ENCODE measurements at regions not wholly inside any gene's neighbourhood (a gene's known extent, or its start where the extent isn't known, plus 50 kb on each side); places are given as distances from the start of the nearest gene placed in this dataset.
A peak's percentile ranks its signal among the peaks of the same experiment; 100 is the strongest.

DNA sequence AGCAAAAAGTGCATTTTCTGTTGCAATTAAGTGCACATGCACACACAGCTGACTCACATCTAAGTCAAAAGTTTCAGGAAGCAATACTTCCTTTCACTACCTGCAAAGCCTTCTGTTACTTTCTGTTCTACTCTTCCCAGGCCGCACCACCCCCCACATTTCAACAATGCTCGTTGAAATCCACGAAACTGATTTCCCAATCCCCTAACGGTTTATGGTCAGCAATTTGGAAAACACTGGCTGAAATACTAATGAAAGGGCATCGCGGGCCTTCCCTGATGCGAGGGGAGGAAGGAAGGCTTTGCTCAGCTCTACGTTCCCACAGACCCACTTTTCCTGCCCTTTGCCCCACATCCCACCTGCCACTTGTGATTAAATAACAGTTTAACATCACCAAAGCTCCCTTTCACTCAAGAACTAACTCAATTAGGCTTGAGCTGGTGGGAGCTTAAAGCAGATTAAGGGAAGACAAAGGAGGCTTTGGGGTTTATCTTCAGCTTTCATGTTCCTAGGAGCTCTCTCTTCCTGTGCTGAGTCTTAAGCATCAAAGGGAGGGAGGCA, 243.2 kb upstream of the RAB4A start:
- Histone ChIP-seq H3K36me3 (ENCODE audit: control insufficient read depth, insufficient read depth, low read length) (no peaks in the 10 kb centered on the region), H3K4me3 (ENCODE audit: low read depth, low read length) (no peak overlapping the region), H3K27me3 (ENCODE audit: control insufficient read depth, insufficient read depth, low read length) (no peaks in the 10 kb centered on the region)
- FAIRE-seq (no peak), DNase-seq (ENCODE audit: low read depth) (peak; percentile 48)
- TF ChIP-seq CTCF (IDR thresholded peaks at IDR 0.05; ENCODE audit: insufficient read depth, low read length, severe bottlenecking), result no peak

DNA sequence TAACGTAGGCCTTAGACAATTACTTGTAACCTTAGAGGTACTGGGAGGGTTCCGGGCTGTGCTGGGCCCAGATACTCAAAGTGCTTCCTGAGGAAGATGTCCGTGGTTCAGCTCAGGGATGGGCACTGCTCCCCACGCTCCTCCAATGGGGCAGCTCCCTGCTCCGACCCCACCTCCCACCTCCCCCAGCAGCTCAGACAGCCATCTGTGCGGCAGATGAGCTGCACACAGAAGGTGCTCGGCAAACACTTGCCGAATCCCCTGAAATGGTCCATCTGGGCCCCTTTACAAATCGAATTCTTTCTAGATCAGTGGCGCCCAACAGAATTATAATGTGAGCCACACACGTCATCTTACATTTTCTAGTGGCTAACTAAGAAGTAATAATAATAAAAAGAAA, 242.4 kb upstream of the RAB4A start:
- Histone ChIP-seq H3K4me3 (ENCODE audit: low read depth, low read length) (no peak overlapping the region), H3K36me3 (ENCODE audit: control insufficient read depth, insufficient read depth, low read length) (no peaks in the 10 kb centered on the region), H3K27me3 (ENCODE audit: control insufficient read depth, insufficient read depth, low read length) (no peaks in the 10 kb centered on the region)
- DNase-seq (ENCODE audit: low read depth) (no peak), FAIRE-seq (no peak)
- TF ChIP-seq CTCF (IDR thresholded peaks at IDR 0.05; ENCODE audit: insufficient read depth, low read length, severe bottlenecking), result no peak

- no peak for TF ChIP-seq CTCF (IDR thresholded peaks at IDR 0.05; ENCODE audit: insufficient read depth, low read length, severe bottlenecking)
Measured at GRCh38 chr1:229028987-229029878, 241.7 kb upstream of the RAB4A start.

GRCh38 chr1:229029879-229030235, 241.1 kb upstream of the RAB4A start:
- Histone ChIP-seq H3K27me3 (ENCODE audit: control insufficient read depth, insufficient read depth, low read length) (no peaks in the 10 kb centered on the region), H3K36me3 (ENCODE audit: control insufficient read depth, insufficient read depth, low read length) (no peaks in the 10 kb centered on the region), H3K4me3 (ENCODE audit: low read depth, low read length) (no peak overlapping the region)
- no peak for TF ChIP-seq CTCF (IDR thresholded peaks at IDR 0.05; ENCODE audit: insufficient read depth, low read length, severe bottlenecking)
- FAIRE-seq, result no peak
- no peak for DNase-seq (ENCODE audit: low read depth)

More at GRCh38 chr1:229028987-229029878, 241.7 kb upstream of the RAB4A start:
- DNase-seq (ENCODE audit: low read depth), result no peak
- Histone ChIP-seq H3K36me3 (ENCODE audit: control insufficient read depth, insufficient read depth, low read length) (no peaks in the 10 kb centered on the region), H3K27me3 (ENCODE audit: control insufficient read depth, insufficient read depth, low read length) (no peaks in the 10 kb centered on the region), H3K4me3 (ENCODE audit: low read depth, low read length) (no peak overlapping the region)
- FAIRE-seq, result no peak

DNA sequence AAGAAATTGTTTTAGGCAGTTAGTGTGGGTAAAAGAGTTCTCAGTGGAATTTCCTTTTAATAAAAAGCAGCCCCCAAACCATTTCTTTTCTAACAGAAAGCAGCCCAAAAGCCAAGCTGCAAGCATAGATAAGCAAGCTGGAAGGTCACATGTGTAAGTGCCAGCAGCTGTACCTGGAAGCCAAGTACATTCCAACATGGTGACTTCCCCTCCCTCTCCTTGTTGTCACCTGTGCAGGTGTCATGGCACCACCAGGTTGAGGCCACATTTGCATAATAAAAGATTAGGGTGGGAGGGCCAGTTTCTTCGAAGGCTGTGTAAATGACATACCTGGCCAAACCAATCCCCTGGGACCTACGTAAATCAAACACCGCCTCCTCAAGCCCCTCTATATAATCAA, 240.3 kb upstream of the RAB4A start:
- TF ChIP-seq CTCF (IDR thresholded peaks at IDR 0.05; ENCODE audit: insufficient read depth, low read length, severe bottlenecking), result no peak
- Histone ChIP-seq H3K36me3 (ENCODE audit: control insufficient read depth, insufficient read depth, low read length) (no peaks in the 10 kb centered on the region), H3K27me3 (ENCODE audit: control insufficient read depth, insufficient read depth, low read length) (no peaks in the 10 kb centered on the region), H3K4me3 (ENCODE audit: low read depth, low read length) (no peak overlapping the region)
- no peak for FAIRE-seq
- DNase-seq (ENCODE audit: low read depth), result no peak

Data from bronchial epithelial cell (primary cell).